ENCODE measurements at regions not wholly inside any gene's neighbourhood (a gene's known extent, or its start where the extent isn't known, plus 50 kb on each side); places are given as distances from the start of the nearest gene placed in this dataset.

- TF ChIP-seq, protein P1, sequence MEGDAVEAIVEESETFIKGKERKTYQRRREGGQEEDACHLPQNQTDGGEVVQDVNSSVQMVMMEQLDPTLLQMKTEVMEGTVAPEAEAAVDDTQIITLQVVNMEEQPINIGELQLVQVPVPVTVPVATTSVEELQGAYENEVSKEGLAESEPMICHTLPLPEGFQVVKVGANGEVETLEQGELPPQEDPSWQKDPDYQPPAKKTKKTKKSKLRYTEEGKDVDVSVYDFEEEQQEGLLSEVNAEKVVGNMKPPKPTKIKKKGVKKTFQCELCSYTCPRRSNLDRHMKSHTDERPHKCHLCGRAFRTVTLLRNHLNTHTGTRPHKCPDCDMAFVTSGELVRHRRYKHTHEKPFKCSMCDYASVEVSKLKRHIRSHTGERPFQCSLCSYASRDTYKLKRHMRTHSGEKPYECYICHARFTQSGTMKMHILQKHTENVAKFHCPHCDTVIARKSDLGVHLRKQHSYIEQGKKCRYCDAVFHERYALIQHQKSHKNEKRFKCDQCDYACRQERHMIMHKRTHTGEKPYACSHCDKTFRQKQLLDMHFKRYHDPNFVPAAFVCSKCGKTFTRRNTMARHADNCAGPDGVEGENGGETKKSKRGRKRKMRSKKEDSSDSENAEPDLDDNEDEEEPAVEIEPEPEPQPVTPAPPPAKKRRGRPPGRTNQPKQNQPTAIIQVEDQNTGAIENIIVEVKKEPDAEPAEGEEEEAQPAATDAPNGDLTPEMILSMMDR (IDR thresholded peaks at IDR 0.05; ENCODE audit: low read depth, low read length): no peak
- TF ChIP-seq EZH2phosphoT487 (IDR thresholded peaks at IDR 0.05; ENCODE audit: low read depth): no peak
Measured at GRCh38 chr12:25056486-25057130, 107.7 kb upstream of the BCAT1 start.
